BLaER1 treated with 17β-estradiol and CSF1 and Interleukin-3, amounts not matched to agents 10 nM and 100 nM (cell line): ENCODE measurements at regions not wholly inside any gene's neighbourhood (a gene's known extent, or its start where the extent isn't known, plus 50 kb on each side); places are given as distances from the start of the nearest gene placed in this dataset.

Source experiments
- H3K27ac ChIP-seq, 11 experiments: shearing (Covaris generic); formaldehyde crosslinking; 2 replicates each; pipeline ENCODE4 v1.8.1; 2022
- H3K27me3 ChIP-seq, 11 experiments: shearing (Covaris generic); formaldehyde crosslinking; 2 replicates each; pipeline ENCODE4 v1.8.1; 2022
- H3K36me3 ChIP-seq, 11 experiments: shearing (Covaris generic); formaldehyde crosslinking; 2 replicates each; pipeline ENCODE4 v1.8.1; 2022
- H3K4me1 ChIP-seq, 10 experiments: shearing (Covaris generic); formaldehyde crosslinking; 2 replicates each; pipeline ENCODE4 v1.8.1; 2022
- H3K4me2 ChIP-seq, 11 experiments: shearing (Covaris generic); formaldehyde crosslinking; 2 replicates each; pipeline ENCODE4 v1.8.1; 2022
- H3K4me3 ChIP-seq, 10 experiments: shearing (Covaris generic); formaldehyde crosslinking; 2 replicates each; pipeline ENCODE4 v1.8.1; 2022
- H3K9ac ChIP-seq, 11 experiments: shearing (Covaris generic); formaldehyde crosslinking; 2 replicates each; pipeline ENCODE4 v1.8.1; 2022
- H3K9me3 ChIP-seq, 11 experiments: shearing (Covaris generic); formaldehyde crosslinking; replicated peaks in 1 of 11; 2 replicates each; pipeline ENCODE4 v1.8.1; 2022
- H4K20me1 ChIP-seq, 11 experiments: shearing (Covaris generic); formaldehyde crosslinking; 2 replicates each; pipeline ENCODE4 v1.8.1; 2022
- Cebpa-rat ChIP-seq, 11 experiments: shearing (Covaris generic); IDR thresholded peaks; 2 replicates each; pipeline ENCODE4 v1.8.1; 2022

- no peaks in the 10 kb centered on the region for H3K27me3 ChIP-seq
- no peaks in the 10 kb centered on the region for H3K36me3 ChIP-seq
- H3K4me1 ChIP-seq = peaks cover 0 to 13% (median 7%) of the 10 kb centered on the region in 10 experiments; a peak in 9 of 20 replicates
- H3K4me2 ChIP-seq = no peak overlapping the region
- no peak overlapping the region for H3K9ac ChIP-seq
- no peaks in the 10 kb centered on the region for H4K20me1 ChIP-seq
- no peaks in the 10 kb centered on the region for H3K9me3 ChIP-seq
- H3K27ac ChIP-seq = no peak overlapping the region
- TF ChIP-seq Cebpa-rat (IDR thresholded peaks at IDR 0.05) = no peak
- no peak overlapping the region for H3K4me3 ChIP-seq
These were observed 136.3 kb upstream of the PHACTR1 start for GRCh38 chr6:12580290-12580689.

- H3K4me2 ChIP-seq = peak overlapping the region in 8 of 11 experiments; percentile 7 to 41 (median 23); a peak in 10 of 22 replicates
- H3K9me3 ChIP-seq = no peaks in the 10 kb centered on the region
- H3K36me3 ChIP-seq = no peaks in the 10 kb centered on the region
- no peak overlapping the region for H3K27ac ChIP-seq
- no peaks in the 10 kb centered on the region for H4K20me1 ChIP-seq
- no peaks in the 10 kb centered on the region for H3K27me3 ChIP-seq
- H3K9ac ChIP-seq = no peak overlapping the region
- TF ChIP-seq Cebpa-rat (IDR thresholded peaks at IDR 0.05) = no peak
- no peak overlapping the region for H3K4me3 ChIP-seq
- peaks cover 0 to 13% (median 7%) of the 10 kb centered on the region in 10 experiments; a peak in 9 of 20 replicates for H3K4me1 ChIP-seq
These were observed 134.0 kb upstream of the PHACTR1 start for GRCh38 chr6:12582421-12583110.

GRCh38 chr6:12584631-12585405 is 131.7 kb upstream of the PHACTR1 start:
- Histone ChIP-seq H3K36me3 (no peaks in the 10 kb centered on the region), H3K27me3 (no peaks in the 10 kb centered on the region), H3K4me3 (no peak overlapping the region), H3K9ac (no peak overlapping the region), H3K27ac (no peak overlapping the region), H3K9me3 (no peaks in the 10 kb centered on the region), H3K4me1 (peaks cover 0 to 22% (median 8%) of the 10 kb centered on the region in 10 experiments; a peak in 9 of 20 replicates), H4K20me1 (no peaks in the 10 kb centered on the region), H3K4me2 (no peak overlapping the region)
- no peak for TF ChIP-seq Cebpa-rat (IDR thresholded peaks at IDR 0.05)

- H3K27ac ChIP-seq = no peak overlapping the region
- H3K9me3 ChIP-seq = no peaks in the 10 kb centered on the region
- TF ChIP-seq Cebpa-rat (IDR thresholded peaks at IDR 0.05) = no peak
These were observed 131.0 kb upstream of the PHACTR1 start for GRCh38 chr6:12585497-12585958.

GRCh38 chr6:12586721-12587480 is 129.7 kb upstream of the PHACTR1 start:
- Histone ChIP-seq H3K27ac (no peak overlapping the region), H3K4me1 (peaks cover 0 to 31% (median 8%) of the 10 kb centered on the region in 10 experiments; a peak in 9 of 20 replicates), H3K36me3 (no peaks in the 10 kb centered on the region), H3K9ac (no peak overlapping the region), H3K4me3 (no peak overlapping the region), H3K27me3 (no peaks in the 10 kb centered on the region), H3K9me3 (no peaks in the 10 kb centered on the region), H4K20me1 (no peaks in the 10 kb centered on the region), H3K4me2 (0 out of 22 replicates have a peak overlapping the region, but pooled peaks of 1 of the 11 experiments have one; percentile 14)
- TF ChIP-seq Cebpa-rat (IDR thresholded peaks at IDR 0.05) = peak in 5 of 11 experiments; percentile 20 to 61 (median 44); a peak in 5 of 22 replicates

More at GRCh38 chr6:12585497-12585958, 131.0 kb upstream of the PHACTR1 start:
- Histone ChIP-seq H3K27me3 (no peaks in the 10 kb centered on the region), H3K4me2 (no peak overlapping the region), H4K20me1 (no peaks in the 10 kb centered on the region), H3K9ac (no peak overlapping the region), H3K36me3 (no peaks in the 10 kb centered on the region), H3K4me1 (peaks cover 0 to 22% (median 8%) of the 10 kb centered on the region in 10 experiments; a peak in 9 of 20 replicates), H3K4me3 (no peak overlapping the region)

- no peaks in the 10 kb centered on the region for H3K9me3 ChIP-seq
- TF ChIP-seq Cebpa-rat (IDR thresholded peaks at IDR 0.05) = no peak
- H3K36me3 ChIP-seq = no peaks in the 10 kb centered on the region
- no peaks in the 10 kb centered on the region for H3K27me3 ChIP-seq
- H3K9ac ChIP-seq = no peak overlapping the region
- no peaks in the 10 kb centered on the region for H4K20me1 ChIP-seq
- H3K4me1 ChIP-seq = peaks cover 15 to 55% (median 21%) of the 10 kb centered on the region in 10 experiments
- H3K27ac ChIP-seq = peak overlapping the region in 1 of 11 experiments; percentile 19; a peak in 1 of 22 replicates
- H3K4me2 ChIP-seq = peak overlapping the region in 2 of 11 experiments; percentile 10 to 21; a peak in 1 of 22 replicates
- H3K4me3 ChIP-seq = no peak overlapping the region
These were observed 125.7 kb upstream of the PHACTR1 start for GRCh38 chr6:12590901-12591300.

GRCh38 chr6:12592634-12593033 is 123.9 kb upstream of the PHACTR1 start:
- Histone ChIP-seq H3K9me3 (no peaks in the 10 kb centered on the region), H3K4me2 (peak overlapping the region in 3 of 11 experiments; percentile 33 to 75 (median 62); a peak in 5 of 22 replicates), H3K36me3 (no peaks in the 10 kb centered on the region), H3K27ac (peak overlapping the region in 3 of 11 experiments; percentile 15 to 90 (median 81); a peak in 4 of 22 replicates), H4K20me1 (no peaks in the 10 kb centered on the region), H3K4me1 (peaks cover 21 to 72% (median 30%) of the 10 kb centered on the region in 10 experiments), H3K4me3 (no peak overlapping the region), H3K27me3 (no peaks in the 10 kb centered on the region), H3K9ac (no peak overlapping the region)
- no peak for TF ChIP-seq Cebpa-rat (IDR thresholded peaks at IDR 0.05)

- Histone ChIP-seq H3K4me1 (peaks cover 21 to 79% (median 30%) of the 10 kb centered on the region in 10 experiments), H3K4me3 (no peak overlapping the region), H3K9me3 (no peaks in the 10 kb centered on the region), H3K4me2 (peak overlapping the region; percentile 44 to 75 (median 65); a peak in 21 of 22 replicates), H4K20me1 (no peaks in the 10 kb centered on the region), H3K27me3 (no peaks in the 10 kb centered on the region), H3K36me3 (no peaks in the 10 kb centered on the region), H3K27ac (peak overlapping the region in 10 of 11 experiments; percentile 31 to 90 (median 70); a peak in 17 of 22 replicates), H3K9ac (peak overlapping the region in 3 of 11 experiments; percentile 65 to 72 (median 68); a peak in 6 of 22 replicates)
- no peak for TF ChIP-seq Cebpa-rat (IDR thresholded peaks at IDR 0.05)
These were observed 122.6 kb upstream of the PHACTR1 start for GRCh38 chr6:12593771-12594529.
